Common myeloid progenitor, CD34-positive (primary cell): ENCODE measurements at regions not wholly inside any gene's neighbourhood (a gene's known extent, or its start where the extent isn't known, plus 50 kb on each side); places are given as distances from the start of the nearest gene placed in this dataset.

Experiments used
- CTCF ChIA-PET: fragments of 350-600 bp; sonication (Branson Sonifier 250); formaldehyde crosslinking; loops from one replicate; lab custom pipeline; 2021; ENCODE audit warnings: antibody characterized with exemption; lab: Charles Lee
- POLR2A ChIA-PET: fragments of 350-600 bp; sonication (Branson Sonifier 250); formaldehyde crosslinking; loops from one replicate; lab custom pipeline; 2021; ENCODE audit warnings: antibody characterized with exemption; lab: Charles Lee
- DNase-seq, 3 donors: peaks; one replicate each; pipeline versions ENCODE4 v3.0.0 to v3.0.0-alpha.2; 2013
- H3K27ac ChIP-seq, 2 experiments: 1 replicate in 1 of 2; 2 replicates in 1 of 2; pipeline ENCODE4 v1.7.0; 2013; ENCODE audit warnings: inconsistent platforms in 2 of 2, low read length in 2 of 2, mild to moderate bottlenecking in 2 of 2, low read depth in 1 of 2, moderate library complexity in 1 of 2; ENCODE audit not compliant: severe bottlenecking in 2 of 2, insufficient read depth in 1 of 2, poor library complexity in 1 of 2
- H3K27me3 ChIP-seq, 5 experiments: replicated peaks in 2 of 5; 1 replicate in 3 of 5; 2 replicates in 2 of 5; pipeline versions ENCODE4 v1.6.1 to v1.7.0; 2013; ENCODE audit warnings: low read length in 4 of 5, mild to moderate bottlenecking in 2 of 5, moderate library complexity in 2 of 5, inconsistent platforms in 1 of 5; ENCODE audit not compliant: insufficient read depth in 5 of 5, control insufficient read depth in 4 of 5
- H3K36me3 ChIP-seq, 4 experiments: 1 replicate in 2 of 4; 2 replicates in 2 of 4; pipeline versions ENCODE4 v1.6.1 to v1.7.0; 2013; ENCODE audit warnings: low read length in 3 of 4, control low read depth in 1 of 4, mild to moderate bottlenecking in 1 of 4; ENCODE audit not compliant: control insufficient read depth in 4 of 4, insufficient read depth in 4 of 4
- H3K4me1 ChIP-seq, 4 experiments: 1 replicate in 3 of 4; 2 replicates in 1 of 4; pipeline versions ENCODE4 v1.6.1 to v1.7.1; 2013; ENCODE audit warnings: low read length in 3 of 4, mild to moderate bottlenecking in 3 of 4, control low read depth in 1 of 4, inconsistent platforms in 1 of 4, moderate library complexity in 1 of 4; ENCODE audit not compliant: control insufficient read depth in 4 of 4, insufficient read depth in 4 of 4; ENCODE audit errors: control extremely low read depth in 1 of 4
- H3K4me3 ChIP-seq, 7 experiments: 1 replicate in 4 of 7; 2 replicates in 3 of 7; pipeline versions ENCODE4 v1.5.1 to v1.7.0; 2013; ENCODE audit warnings: mild to moderate bottlenecking in 7 of 7, low read length in 6 of 7, moderate library complexity in 6 of 7, inconsistent platforms in 2 of 7, low read depth in 2 of 7, control low read depth in 1 of 7; ENCODE audit not compliant: insufficient read depth in 4 of 7, control insufficient read depth in 1 of 7; ENCODE audit errors: extremely low read depth in 1 of 7
- H3K9me3 ChIP-seq, 5 experiments: 1 replicate in 4 of 5; 2 replicates in 1 of 5; pipeline versions ENCODE4 v1.6.1 to v1.7.1; 2013; ENCODE audit warnings: low read length in 4 of 5, mild to moderate bottlenecking in 2 of 5, inconsistent platforms in 1 of 5, low read depth in 1 of 5, moderate library complexity in 1 of 5; ENCODE audit not compliant: control insufficient read depth in 4 of 5, insufficient read depth in 2 of 5; ENCODE audit errors: control extremely low read depth in 1 of 5
- WGBS: methylation state at CpG from one replicate; pipeline ENCODE4 v1.1.5; 2013; ENCODE audit not compliant: insufficient coverage; 5-methylcytosine and 5-hydroxymethylcytosine counted together

GRCh38 chr3:153110041-153110440, 52.0 kb upstream of the RAP2B start:
- Histone ChIP-seq H3K4me3 (no peak overlapping the region), H3K36me3 (no peaks in the 10 kb centered on the region), H3K9me3 (no peaks in the 10 kb centered on the region), H3K4me1 (no peaks in the 10 kb centered on the region), H3K27me3 (no peaks in the 10 kb centered on the region), H3K27ac (no peak overlapping the region)
- 100% methylated on average over 1 of the region's 2 CpGs for WGBS
- ChIA-PET CTCF (no interaction called here), POLR2A (interaction anchor here (0.7 kb wide), 1 partner anchor 29 kb away, joined by 3 read pairs; no protein-coding TSS in a partner anchor)
- DNase-seq: no peak

GRCh38 chr3:153111016-153111415, 51.0 kb upstream of the RAP2B start:
- CTCF ChIA-PET: no interaction called here

More at GRCh38 chr3:153111016-153111415, 51.0 kb upstream of the RAP2B start:
- Histone ChIP-seq H3K4me3 (no peak overlapping the region), H3K4me1 (no peaks in the 10 kb centered on the region), H3K27ac (no peak overlapping the region), H3K36me3 (no peaks in the 10 kb centered on the region), H3K27me3 (no peaks in the 10 kb centered on the region), H3K9me3 (no peaks in the 10 kb centered on the region)
- DNase-seq: no peak
- POLR2A ChIA-PET: no interaction called here
- no CpG with 5 or more reads among the region's 3 CpGs for WGBS
